Liver (tissue), 3 donors: ENCODE measurements at regions not wholly inside any gene's neighbourhood (a gene's known extent, or its start where the extent isn't known, plus 50 kb on each side); places are given as distances from the start of the nearest gene placed in this dataset.

ENCODE experiments used
- GABPA ChIP-seq, 2 donors: IDR thresholded peaks in 1 of 2; conservative IDR thresholded peaks in 1 of 2; 2 replicates each; pipeline ENCODE4 v1.6.1; 2016; ENCODE audit warnings: antibody characterized with exemption in 2 of 2, mild to moderate bottlenecking in 1 of 2, moderate library complexity in 1 of 2
- RAD21 ChIP-seq, 2 donors: IDR thresholded peaks; 2 replicates each; pipeline ENCODE4 v1.6.1; 2016; ENCODE audit warnings: antibody characterized with exemption in 2 of 2, mild to moderate bottlenecking in 2 of 2
- SP1 ChIP-seq: IDR thresholded peaks from 2 replicates; pipeline ENCODE4 v1.6.1; 2018; ENCODE audit warnings: antibody characterized with exemption, mild to moderate bottlenecking
- TAF1 ChIP-seq: conservative IDR thresholded peaks from 2 replicates; pipeline ENCODE4 v1.6.1; 2016; ENCODE audit warnings: antibody characterized with exemption, mild to moderate bottlenecking
- TF ChIP-seq, protein P1 (sequence below): fragments of 150-350 bp; IDR thresholded peaks from 2 replicates; pipeline ENCODE4 v1.5.1; 2017; ENCODE audit warnings: improper control_type of control experiment, low read depth, low read length; ENCODE audit not compliant: missing input control
- donor health status: healthy.
- donor health status: healthy.

DNA sequence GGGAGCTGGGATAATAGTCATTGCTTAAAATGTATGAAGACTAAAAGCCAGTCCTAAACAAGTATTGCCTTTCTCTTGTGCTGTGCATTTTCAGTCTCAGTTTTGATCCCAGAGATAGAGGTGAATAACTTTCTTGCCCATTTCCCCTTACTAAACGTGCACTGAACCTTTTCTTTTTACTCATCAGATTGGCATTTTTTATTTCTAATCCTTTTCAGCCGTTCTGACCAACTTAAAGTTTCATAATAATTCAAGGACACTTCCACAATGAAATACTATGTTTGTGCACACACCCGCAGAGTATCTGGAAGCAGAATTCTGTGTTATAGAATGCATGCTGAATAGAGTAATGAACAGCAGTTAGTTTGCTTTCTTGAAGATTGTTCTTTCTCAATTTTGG, 343.6 kb downstream of the LRRC70 start:
- TF ChIP-seq, protein P1, sequence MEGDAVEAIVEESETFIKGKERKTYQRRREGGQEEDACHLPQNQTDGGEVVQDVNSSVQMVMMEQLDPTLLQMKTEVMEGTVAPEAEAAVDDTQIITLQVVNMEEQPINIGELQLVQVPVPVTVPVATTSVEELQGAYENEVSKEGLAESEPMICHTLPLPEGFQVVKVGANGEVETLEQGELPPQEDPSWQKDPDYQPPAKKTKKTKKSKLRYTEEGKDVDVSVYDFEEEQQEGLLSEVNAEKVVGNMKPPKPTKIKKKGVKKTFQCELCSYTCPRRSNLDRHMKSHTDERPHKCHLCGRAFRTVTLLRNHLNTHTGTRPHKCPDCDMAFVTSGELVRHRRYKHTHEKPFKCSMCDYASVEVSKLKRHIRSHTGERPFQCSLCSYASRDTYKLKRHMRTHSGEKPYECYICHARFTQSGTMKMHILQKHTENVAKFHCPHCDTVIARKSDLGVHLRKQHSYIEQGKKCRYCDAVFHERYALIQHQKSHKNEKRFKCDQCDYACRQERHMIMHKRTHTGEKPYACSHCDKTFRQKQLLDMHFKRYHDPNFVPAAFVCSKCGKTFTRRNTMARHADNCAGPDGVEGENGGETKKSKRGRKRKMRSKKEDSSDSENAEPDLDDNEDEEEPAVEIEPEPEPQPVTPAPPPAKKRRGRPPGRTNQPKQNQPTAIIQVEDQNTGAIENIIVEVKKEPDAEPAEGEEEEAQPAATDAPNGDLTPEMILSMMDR, result no peak
- TF ChIP-seq TAF1 (no peak), RAD21 (IDR thresholded peaks at IDR 0.05) (no peak), SP1 (no peak), GABPA (IDR thresholded peaks at IDR 0.05 in 1 of 2, conservative IDR thresholded peaks at IDR 0.05 in 1 of 2) (no peak)
